Right kidney (tissue), 1 donor: ENCODE measurements at regions not wholly inside any gene's neighbourhood (a gene's known extent, or its start where the extent isn't known, plus 50 kb on each side); places are given as distances from the start of the nearest gene placed in this dataset.
"Not testable (repeated sequence)": the region's sequence is repeated elsewhere in the genome, so short reads cannot be mapped to it uniquely, and the experiment has no call there.

Experiments
- DNase-seq: peaks from one replicate; pipeline ENCODE4 v3.0.0-alpha.2; 2016

DNA sequence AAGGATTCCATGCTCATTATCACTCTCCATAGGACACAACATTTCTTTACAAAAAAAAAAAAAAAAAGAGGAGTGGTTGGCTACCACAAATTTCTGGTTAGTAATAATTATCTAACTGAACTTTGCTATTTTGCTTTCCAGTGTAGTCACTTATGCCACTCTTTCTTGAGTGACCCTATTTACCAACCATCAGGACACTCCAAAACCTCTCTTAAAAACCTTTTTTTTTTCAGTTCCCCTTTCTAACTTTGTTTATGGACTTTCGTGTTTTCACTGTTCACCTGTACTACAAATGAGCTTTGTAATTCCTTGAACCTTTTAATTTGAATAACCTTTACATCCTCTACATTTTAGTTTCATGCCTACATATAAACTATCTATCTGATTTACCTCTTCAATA, 686.5 kb upstream of the PCDH9 start:
- no peak for DNase-seq

DNA sequence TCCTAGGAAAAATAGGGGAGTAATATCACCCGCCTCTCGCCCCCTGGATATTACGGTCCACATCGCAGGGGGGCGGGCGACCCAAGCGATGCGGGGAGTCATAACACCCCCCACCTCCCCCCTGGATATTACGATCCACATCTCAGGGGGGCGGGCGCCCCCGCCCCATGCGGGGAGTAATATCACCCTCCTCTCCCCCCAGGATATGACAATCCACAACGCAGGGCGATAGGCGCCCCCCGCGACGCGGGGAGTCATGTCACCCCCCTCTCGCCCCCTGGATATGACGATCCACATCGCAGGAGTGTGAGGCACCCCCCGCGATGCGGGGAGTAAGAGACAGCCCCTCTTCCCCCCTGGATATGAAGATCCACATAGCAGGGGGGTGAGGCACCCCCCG, 684.4 kb upstream of the PCDH9 start:
- no peak for DNase-seq

DNA sequence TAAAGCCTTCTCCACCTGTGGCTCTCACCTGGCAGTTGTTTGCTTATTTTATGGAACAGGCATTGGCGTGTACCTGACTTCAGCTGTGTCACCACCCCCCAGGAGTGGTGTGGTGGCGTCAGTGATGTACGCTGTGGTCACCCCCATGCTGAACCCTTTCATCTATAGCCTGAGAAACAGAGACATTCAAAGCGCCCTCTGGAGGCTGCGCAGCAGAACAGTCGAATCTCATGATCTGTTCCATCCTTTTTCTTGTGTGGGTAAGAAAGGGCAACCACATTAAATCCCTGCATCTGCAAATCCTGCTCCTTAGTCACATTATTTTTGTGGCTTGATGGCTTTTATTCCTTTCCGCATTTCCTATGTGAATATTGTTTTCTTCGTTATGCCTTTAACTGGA, 672.8 kb upstream of the PCDH9 start:
- DNase-seq: not testable (repeated sequence)

DNA sequence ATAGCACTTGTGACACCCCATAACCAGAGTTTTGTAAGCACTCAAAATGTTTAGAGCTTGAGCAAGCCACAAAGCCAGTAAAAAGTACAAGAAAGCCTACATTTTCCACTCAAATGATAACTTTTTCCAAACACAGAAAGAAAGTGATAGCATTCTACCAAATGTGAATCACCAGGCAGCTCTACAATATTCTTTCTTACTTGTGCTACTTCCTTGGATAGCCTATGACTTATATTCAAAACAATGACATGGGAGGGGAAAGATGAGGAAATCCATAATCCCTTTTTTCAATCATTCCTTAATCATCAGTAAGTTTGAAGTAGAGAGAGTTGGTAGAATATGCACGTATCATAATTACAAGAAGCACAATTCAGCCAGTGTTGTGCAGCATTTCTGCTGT, 650.8 kb upstream of the PCDH9 start:
- no peak for DNase-seq

DNA sequence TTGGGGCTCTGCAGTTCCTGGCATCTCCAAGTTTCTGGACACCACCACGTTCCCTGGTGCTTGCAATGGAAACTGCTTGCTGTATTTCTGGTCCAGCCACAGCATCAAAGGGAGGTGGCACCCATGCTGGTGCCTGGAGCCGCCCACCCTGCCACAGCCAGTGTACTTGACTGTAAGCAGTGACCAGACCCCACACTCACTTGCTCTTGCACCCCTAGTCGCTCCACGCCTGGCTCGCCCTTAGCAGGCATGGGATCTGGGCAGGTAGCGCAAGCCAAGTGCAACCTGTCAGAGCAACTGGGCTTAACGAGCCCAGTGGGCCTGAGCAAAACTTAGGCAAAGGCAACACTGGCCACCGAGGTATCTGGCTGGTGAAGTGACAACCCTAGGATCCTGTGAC, 648.2 kb upstream of the PCDH9 start:
- DNase-seq: no peak

DNA sequence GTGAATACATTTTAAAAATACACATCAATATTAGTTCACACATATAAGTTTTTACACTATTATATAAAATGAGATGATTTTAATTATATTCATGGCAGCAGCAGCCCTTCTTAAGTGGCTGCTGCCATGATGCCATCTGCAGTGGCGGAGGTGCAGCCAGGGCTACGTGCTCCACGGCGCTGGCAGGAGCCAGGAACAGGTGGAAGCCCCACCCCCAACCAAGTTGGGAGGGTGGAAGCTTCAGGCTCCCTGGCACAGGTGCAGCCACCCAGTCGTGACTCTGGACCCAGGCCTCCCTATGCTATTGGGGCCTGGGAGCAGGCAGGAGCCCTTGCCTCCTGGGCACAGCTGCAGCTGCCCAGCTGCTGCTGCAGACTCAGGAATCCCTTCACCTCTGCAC, 646.9 kb upstream of the PCDH9 start:
- no peak for DNase-seq

DNA sequence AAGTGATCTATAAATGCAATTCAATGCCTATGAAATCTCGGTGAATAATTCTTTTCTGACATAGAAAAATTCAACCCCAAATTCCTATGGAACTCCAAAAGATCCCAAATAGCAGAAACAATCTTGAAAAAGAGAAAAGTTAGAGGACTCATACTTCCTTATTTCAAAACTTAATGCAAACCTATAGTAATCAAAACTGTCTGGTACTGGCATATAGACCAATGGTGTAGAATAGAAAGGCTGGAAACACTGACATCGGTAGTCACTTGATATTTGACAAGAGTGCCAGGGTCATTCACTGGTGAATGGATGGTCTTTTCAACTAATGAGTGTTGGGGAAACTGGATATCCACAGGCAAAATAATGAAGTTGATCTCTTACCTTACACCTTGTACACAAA, 637.1 kb upstream of the PCDH9 start:
- no peak for DNase-seq

DNA sequence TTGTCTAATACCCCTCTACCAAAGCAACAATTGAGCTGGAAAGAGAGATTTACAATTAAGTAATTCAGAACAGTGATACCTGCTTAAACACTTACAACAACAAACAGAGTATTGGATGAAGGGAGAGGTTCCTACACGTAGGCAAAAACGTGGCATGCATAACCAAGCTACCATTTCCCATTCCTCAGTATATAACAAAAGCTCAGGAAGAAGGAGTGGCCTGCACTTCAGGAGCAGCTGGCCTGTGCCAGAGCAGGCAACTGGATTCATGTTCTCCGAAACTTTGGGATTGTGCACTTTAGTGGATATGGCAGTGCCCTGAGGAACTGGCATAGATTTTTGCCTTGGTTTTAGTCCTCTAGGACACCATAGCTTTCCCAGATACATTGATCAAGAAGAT, 630.2 kb upstream of the PCDH9 start:
- no peak for DNase-seq

DNA sequence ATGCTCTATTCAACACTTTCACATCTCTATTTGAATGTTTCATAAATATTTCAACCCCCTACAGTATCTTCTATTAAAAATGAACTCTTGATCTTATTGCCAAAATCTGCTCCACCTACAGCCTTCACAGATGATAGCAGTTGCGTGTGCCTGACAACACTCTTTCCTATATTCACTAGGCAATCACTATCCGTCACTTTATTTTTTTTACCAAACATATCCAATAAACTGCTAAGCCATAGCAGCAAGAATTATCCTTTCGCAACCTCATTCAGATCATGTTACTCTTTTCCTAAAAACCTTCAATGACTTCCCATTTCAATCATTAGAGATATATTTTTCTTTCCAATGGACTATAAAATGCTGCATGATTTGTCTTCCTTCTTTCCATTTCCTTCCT, 629.8 kb upstream of the PCDH9 start:
- DNase-seq: no peak

DNA sequence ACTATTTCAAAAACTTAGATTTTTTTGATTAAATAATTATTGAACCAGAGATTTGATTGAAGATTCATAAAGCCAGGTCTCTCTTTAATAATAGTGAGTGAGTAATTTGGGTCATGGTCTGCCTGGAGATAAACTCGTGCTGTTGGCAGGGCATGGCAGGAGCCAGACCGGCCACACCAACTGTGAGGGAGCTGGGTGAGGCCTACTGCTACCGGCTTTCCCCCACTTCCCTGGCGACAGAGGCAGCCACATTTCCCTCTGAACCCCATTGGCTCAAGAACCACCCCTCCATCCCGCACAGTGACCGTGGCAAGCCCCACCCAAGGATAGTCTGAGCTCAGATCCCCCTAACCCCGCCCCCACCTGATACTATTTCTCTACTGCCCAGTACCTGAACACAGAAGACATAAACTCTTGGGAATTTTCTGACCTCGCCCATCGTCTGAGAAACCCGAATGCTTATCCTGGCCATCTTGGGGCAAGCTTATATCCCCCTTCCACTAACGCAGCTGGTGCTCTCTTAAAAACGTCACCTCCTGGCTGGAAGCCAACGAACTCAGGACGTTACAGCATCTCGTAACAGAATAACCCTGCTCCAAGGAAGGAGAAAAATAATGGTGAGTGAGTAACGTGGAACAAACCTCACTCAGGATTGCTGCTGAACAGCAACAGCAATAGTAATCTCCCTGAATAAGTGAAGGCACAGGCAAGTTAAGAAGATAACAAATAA, 627.6 kb upstream of the PCDH9 start:
- DNase-seq: no peak

DNA sequence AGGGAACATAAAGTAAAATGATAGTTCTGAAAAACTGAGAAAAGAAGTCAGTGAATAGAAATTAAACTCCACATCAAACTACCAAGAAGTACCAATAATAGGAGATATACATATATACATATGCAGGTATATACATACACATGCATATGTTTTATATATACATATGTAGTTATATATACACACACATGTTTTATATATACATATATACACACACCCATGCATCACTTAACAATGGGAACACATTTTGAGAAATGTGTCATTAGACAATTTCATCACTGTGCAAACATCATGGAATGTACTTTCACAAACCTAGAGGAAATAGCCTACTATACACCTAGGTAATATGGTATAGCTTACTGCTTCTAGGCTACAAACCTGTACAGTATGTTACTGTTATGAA, 626.8 kb upstream of the PCDH9 start:
- DNase-seq: no peak

DNA sequence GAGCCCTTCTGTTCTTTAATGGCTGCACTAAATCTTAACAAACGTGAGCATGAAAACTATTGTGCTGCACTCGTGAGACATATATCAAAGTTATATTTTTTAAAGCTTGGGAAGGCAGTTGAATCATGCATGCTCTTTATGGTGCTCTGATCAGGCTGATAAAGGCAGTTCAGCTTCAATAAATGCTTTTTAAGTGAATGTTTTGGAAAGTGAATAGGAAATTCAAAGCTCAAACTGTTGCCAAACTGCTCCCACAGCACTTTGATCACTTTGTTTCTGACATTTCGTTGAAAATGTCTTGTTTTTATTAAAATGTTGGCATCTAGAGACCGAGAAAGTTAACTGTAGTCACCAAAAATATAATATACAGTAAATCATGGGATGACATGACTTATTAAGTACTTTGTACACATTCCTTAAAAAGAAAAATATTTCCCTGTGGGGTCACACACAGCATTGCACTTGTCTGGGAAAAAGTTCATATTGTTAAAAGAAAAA, 625.7 kb upstream of the PCDH9 start:
- no peak for DNase-seq

DNA sequence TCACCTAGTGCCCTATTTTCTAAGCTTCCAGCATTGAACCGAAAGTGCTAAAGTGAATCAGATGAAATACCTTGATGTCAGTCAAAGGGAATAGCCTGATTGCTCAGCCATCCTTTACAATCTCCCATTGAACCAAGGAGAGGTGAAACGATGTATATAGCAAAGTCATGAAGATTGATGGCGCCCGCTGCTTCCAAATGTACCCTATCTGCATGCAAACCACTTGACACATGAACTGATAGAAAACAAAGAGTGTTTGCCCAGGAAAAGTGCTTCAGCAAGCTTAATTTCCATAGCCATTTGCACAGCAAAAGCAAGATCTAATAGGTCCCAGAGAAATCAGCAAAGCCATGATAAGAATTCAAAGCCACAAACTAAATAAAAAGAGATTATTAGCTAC, 624.9 kb upstream of the PCDH9 start:
- no peak for DNase-seq

DNA sequence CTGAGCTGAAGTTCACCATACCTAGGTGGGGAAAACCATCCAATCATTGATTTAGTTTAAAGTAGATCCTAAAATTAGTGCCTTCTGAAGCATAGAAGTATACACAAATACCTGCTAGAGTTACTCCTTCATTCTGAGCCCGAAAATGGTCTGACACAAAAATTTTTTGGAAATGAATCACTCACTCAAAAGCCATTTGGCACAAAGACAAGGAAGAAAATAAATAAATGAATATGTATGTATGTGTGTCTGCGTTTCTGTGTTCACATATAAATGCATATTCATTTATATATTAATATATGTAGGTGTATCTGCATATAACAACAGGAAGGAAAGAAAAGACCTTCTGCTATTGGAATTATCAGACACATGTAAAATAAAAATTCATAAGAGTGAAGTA, 614.4 kb upstream of the PCDH9 start:
- no peak for DNase-seq

DNA sequence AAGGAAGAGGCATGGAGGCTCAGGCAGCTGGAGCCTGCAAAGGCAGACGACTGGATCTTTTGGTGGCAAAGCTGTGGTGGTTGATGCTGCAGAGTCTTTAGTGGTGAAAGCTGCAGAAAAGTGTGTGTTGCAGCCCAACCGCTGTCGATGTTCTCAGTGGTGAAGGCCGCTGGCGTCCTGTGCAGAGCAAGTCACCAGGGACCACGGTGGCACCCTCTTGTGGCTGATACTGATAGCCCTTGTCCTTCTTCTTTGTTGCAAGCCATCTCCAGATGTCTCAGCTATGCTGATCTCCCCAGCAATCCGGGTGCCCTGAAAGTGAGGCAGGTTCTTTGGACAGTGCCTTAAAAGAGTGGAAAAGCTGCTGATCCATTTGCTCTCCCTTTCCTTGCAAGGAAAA, 610.9 kb upstream of the PCDH9 start:
- DNase-seq: no peak

DNA sequence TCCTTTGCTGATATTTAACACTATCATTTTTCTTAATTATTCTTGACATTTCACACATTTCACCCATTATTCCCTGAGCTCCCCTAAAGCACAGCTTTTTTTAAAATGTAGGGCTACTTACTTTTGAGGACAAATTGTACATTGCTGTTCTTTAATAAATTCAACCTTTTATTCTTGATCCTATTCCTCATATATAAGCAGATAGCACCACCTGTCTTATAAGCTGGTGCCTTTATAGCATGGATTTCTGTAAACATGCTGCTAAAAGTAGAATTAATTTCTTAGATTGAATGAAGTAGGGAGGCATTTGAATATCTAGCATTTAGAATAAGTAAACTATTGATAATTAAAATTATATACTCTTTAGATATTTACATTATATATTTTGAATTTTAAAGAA, 603.4 kb upstream of the PCDH9 start:
- DNase-seq: no peak

DNA sequence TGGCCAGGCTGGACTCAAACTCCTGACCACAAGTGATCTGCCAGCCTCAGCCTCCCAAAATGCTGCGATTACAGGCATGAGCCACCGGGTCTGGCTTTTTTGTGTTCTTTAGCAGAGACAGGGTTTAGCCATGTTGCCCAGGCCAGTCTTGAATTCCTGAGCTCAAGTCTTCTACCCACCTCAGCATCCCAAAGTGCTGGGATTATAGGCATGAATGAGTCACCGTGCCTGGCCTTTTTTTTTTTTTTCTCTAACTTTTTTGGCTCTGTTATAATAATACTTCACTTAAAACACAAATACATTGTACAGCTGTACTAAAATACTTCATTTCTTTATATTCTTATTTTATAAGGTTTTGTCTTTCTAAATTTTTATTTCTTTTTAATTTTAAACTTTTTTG, 599.5 kb upstream of the PCDH9 start:
- no peak for DNase-seq

DNA sequence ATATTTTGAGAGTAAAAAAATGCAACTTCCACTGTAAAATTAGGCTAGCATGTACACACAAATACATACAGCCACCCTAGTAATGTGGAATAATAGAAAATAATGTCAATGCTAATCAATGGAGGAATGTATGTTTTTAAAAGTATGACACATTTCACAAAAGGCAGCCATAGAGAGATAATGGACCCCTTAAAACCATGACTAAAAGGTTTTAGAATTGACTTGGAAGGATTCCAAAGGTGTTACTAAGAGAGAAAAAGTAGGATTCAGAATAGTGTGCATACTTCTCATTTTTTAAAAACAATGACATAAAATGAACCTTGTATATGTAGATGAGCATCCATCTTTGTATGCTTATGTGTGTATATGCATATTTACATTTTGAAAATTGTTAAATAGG, 597.9 kb upstream of the PCDH9 start:
- no peak for DNase-seq

DNA sequence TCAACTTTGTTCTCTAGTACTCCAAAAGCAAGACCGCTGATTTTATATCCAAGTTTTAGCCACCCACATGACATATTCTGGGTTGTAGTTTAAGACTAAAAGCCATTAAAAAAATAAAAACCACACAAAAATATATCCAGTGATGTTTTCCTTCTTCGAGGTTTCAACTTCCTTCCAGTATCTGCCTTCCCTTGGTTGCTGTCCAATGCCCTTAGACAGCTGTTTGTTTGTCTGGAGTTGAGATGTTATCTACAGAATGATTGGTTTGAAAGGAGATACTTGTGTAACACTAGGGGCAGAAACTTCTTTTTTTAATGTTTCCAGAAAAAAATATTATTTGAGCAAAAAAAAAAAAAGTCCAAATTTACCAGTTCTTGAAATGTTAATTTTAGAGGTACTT, 591.5 kb upstream of the PCDH9 start:
- no peak for DNase-seq

DNA sequence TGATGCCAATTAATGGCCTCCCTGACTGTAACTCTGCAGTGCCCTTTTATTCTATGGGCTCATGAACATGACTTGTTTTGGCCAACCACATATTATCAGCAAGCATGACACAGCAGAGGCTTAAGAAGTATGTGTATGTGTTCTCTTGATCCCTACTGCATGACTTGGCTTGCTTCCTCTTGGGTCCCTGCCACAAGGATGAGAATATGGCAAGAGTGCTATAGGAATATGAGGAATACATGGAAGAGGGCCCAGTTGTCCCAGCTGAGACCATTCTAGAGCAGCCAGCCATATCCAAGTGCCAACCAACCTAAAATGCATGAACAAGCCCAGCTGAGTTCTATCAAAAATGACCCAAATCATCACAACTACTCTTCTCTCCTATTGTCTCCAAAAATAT, 576.7 kb upstream of the PCDH9 start:
- no peak for DNase-seq

DNA sequence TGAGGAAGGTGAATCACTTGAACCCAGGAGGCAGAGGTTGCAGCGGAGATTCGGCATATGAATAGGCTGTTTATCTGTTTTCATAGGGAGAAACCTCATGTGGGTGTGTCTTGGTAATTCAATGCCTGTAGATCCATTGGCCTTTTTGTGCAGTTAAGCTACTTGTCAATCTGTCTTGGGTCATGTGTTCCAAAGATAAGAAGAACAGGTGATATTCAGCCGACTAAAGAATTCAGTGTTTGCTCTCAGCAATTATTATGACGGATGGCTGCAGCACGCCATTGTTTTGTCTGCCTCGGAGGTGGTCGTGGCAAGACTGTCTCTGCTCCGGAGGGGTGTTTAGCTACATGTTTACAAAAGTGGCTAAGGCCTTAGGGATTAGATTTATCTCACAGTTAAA, 573.0 kb upstream of the PCDH9 start:
- DNase-seq: no peak

DNA sequence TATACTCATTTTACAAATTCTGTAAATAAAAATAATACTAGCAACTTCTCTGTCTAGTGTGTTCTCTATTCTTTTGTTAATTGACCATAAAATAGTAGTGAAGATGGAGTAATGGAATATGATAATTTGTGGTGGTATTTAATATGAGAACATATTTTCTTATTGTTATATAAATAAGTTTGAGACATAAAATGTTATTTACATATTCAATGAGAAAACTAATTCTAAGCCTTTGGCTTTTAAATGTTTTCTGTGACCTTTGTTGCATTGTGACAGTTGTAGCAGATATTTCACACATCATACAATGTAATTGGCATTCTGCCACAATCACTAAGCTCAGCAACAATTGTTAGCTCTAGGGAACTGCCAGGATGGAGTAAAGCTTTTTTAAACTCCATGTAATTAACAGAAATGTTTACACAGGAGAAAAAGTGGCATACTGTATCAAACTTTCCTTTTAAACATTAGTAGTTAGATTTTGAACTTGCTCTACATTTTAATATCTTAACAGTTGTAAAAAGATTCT, 562.1 kb upstream of the PCDH9 start:
- no peak for DNase-seq

DNA sequence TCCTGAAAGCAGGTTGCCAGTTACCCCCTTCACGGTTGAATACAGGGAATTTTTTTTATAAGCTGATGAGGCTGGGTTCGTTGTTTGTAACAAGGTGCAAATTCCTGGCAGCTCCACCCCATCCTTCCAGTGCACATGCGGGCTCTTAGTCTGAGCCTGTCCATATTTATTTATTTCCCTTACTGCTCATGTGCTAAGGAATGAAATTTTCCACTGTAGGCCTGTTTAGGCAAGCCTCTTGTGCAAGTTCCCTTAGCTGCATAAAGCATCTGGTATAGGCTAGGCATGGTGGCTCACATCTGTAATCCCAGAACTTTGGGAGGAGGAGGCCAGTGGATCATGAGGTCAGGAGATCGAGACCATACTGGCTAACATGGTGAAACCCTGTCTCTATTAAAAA, 560.9 kb upstream of the PCDH9 start:
- no peak for DNase-seq

DNA sequence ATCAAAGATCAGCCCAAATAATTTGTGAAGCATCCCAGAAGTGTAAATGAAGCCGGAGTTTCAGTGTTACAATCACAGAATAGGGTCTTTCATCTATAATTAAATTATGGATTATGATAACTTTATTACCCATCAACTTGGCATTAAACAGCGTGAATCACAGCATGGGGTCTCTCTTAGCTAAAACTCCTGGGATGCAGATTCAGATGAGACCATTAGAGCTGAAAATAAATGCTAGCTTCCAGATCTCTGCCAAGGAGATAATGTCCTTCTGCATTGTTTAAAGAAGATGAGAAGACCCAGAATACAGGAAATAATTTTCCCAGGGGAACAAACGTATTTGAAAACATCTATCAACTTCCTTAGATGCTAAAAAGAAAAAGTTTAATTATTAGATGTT, 546.0 kb upstream of the PCDH9 start:
- no peak for DNase-seq

DNA sequence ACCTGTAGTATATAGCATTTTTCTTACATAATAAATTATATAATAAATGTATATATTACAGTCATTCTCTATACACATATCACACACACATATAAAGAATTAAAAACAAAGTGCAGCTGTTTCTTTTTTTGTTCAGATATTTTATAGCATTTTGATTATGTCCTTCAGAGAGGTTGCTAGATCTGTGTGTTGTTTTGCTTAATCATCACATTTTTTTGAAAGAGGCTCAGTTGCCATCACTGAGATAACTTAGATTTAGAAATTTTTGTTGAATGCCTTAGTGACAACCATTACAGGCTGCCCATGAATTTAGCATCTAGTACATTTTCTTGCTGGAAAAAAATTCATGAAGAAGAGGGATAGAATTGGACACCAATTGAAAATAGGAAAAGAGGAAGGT, 545.2 kb upstream of the PCDH9 start:
- no peak for DNase-seq
